HG03108 (cell line): ENCODE measurements at regions not wholly inside any gene's neighbourhood (a gene's known extent, or its start where the extent isn't known, plus 50 kb on each side); places are given as distances from the start of the nearest gene placed in this dataset.

ENCODE experiments used
- ATAC-seq: cut with Tn5 transposase; IDR thresholded peaks from one replicate; pipeline ENCODE4 v1.9.1; 2021; ENCODE audit warnings: moderate library complexity; ENCODE audit not compliant: unreplicated experiment

DNA sequence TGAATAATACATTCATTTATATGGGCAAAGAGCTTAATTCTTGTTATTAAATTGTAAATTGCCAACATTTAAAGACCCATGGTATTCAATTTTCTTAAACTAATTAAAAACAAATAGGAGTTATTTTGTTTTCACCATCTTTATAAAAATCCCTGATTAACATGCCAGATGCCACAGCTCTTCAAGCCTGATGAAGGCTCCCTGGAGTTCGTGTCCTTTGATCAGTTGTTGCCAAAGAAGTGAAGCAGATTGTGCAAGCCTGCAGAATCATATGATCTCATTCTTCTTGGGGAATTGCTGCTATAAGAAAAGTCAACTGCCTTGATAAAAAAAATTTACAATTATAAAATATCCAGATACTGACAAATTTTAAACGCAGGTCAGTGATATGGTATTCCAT lies 288.3 kb upstream of the PPFIA2 start:
- no peak for ATAC-seq

DNA sequence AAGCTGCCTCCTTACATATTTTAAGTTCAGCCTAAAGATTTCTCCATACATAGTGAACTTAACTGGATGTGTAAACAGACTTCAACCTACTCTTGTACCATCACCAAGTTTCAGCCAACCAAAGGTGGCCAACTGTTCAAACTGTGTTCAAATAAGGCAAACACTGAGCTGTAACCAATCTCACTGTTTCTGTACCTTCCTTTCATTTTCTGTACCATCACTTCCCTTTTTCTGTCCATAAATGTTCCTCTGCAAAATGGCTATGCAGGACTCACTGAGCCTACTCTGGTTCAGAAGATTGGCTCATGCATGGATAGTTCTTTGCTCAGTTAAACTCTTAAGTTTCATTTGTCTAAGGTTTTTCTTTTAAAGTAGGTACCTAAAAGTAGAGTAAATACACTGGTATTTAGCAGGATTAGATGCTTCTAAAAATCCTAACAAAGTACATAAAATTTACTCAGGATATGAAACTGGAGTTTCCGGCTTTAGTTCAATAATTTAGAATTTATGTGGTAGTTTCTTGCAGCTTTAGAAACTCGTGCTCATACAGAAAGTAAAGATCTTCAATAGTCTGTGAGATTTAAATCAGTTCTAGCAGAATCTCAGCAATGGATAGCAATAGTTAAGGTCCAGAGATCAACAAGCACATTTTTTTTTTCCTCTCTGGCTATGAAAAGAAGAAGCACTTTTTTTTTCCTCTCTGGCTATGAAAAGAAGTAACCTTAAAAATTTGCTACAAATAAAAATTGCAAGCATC lies 282.0 kb upstream of the PPFIA2 start:
- ATAC-seq, result no peak

DNA sequence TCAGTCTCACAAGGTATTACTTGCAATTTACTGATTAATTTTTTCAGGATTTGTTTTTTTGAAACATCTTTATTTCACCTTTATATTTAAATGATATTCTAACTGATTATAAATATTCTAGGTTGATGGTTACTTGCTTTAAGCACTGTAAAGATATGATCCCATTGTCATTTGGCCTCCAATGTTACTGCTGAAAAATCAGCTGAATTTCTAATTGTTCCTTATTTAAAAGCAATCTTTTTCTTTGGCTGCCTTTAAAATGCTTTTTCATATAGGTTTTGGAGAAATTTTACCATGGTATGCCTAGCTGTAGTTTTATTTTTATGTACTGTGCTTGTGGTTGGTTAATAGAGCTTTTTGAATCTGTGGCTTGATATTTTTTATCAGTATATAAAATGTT lies 275.6 kb upstream of the PPFIA2 start:
- no peak for ATAC-seq

DNA sequence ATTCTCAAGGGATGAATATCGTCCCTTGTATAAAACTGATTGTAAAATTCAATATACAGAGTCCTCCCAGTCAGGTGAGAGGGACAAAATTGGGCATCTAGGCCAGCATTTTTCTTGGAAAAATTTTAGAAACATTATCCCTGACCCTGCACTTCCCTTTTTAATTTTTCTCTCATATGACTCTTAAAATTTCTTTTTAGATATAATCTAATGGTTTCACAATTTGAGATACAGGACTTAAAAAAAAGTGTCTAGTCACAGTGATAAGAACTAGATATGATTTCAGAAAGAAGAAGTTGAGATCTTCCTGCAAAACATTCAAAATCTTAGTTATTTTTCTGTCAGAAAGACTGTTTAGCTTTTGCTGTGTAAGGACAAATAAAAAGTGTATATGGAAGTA lies 270.8 kb upstream of the PPFIA2 start:
- no peak for ATAC-seq

DNA sequence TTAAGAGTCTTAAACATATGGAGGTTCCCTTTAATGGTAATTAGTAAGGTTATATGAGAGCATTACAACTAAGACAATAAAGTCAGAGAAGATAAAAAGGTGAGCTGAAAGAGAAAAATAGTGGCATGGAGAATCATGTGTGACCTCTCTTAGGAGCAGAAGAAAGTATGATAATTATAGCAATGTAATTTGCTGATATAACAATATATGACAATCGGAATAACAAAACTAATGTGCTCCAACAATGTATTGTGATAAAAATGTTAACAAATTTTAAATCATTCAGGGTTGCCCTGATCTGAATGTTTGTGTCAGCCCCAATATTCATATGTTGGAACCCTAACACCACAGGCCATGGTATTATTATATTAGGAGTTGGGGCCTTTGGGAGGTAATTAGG lies 269.6 kb upstream of the PPFIA2 start:
- no peak for ATAC-seq

DNA sequence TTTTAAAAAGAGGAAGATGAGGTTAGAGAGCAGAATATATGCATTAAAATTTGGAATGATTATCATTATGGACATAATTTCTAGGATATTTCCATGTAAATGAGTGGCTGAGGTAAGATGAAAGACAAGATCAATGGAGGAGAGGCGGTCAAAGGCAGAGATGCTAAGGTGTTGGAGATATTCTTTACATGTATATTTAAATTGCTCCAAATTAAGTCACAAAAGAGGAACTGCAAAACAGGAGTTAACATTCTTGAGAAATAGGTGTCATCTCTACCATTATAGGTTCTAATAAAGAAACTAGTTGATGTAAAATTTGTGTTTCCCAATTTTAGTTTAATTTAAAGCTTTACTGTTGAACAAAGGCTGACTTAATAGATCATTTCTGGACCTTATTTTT lies 268.5 kb upstream of the PPFIA2 start:
- no peak for ATAC-seq

DNA sequence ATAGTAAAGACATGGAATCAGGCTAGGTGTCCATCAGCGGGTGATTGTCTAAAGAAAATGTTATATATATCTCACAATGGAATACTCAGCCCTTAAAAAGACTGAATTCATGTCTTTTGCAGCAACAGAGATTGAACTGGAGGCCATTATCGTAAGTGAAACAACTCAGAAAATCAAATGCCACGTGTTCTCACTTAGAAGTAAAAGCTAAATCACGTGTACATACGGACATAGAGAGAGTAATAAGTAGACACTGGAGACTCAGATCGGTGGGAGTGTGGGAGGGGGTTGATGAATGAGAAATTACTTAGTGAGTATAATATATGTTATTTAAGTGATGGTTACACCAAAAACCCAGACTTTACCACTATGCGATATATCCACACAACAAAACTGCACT lies 266.3 kb upstream of the PPFIA2 start:
- ATAC-seq, result no peak

DNA sequence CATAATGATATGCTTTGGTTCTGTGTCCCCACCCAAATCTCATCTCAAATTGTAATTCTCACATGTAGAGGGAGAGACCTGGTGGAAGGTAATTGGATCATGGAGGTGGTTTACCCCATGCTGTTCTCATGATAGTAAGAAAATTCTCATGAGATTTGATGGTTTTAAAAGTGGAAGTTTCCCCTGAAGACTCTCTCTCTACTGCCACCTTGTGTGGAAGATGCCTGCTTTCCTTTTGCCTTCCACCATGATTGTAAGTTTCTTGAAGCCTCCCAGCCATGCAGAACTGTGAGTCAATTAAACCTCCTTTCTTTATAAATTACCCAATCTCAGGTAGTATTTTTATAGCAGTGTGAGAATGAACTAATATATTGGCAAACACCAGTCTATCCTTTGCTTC lies 260.4 kb upstream of the PPFIA2 start:
- no peak for ATAC-seq

DNA sequence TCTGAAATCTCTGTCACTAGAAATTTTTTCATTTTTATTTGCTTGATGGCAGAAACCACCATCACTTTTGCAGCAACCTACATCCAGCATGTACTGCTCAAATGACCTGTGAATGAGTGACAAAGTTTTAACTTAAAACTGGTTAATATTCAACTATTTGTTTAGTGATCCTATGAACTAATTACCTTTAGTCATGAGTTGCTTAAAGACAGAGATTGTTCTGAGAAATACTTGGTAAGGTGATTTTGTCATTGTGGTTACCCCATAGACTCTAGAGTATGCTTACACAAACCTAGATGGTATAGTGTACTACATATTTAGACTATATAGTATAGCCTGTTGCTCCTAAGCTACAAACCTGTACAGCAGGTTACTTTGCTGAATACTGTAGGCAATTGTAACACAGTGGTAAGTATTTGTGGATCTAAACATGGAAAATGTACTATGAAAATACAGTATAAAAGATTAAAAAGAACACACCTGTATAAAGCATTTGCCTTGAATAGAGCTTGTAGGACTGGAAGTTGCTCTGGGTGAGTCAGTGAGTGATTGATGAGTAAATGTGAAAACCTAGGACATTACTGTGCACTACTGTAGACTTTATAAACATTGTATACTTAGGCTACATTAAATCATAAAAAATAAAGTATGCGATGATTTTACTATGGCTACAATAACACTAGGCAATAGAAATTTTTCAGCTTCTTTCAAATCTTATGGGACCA lies 256.6 kb upstream of the PPFIA2 start:
- peak; percentile 93 for ATAC-seq

DNA sequence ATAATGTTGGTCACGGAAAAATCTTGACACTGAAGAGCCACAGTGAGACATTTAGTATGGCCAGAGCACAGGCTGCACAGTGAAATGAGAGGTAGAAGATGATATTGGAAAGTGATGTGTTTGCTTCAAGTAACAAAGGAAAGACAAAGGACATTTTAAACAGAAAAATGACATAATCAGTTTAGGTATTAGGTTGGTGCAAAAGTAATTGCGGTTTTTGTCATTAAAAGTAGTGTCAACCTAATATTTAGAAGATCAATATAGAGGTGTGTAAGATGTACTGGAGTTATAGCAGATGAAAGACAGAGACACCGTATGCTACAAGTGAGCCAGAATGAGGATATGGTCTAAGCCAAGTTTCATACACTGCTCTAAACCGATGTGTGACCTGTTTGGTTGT lies 253.0 kb upstream of the PPFIA2 start:
- no peak for ATAC-seq

DNA sequence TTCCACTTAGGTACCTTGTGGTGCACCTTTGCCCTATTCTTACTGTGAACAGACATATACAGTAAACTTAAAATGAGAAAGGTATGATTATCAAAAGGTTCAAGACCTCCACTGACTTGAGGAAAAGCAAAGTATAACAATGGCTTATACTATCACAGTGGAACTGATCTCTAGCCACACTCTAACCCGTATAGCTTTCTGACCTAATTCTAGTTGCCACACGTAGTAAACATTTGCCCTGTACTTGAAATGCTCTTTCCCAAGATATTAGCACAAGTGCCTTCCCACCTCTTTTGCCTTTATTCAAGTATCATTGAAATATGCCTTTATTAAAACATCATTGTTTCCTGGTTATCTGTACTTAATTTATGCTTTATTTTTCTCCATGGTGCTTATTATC lies 250.4 kb upstream of the PPFIA2 start:
- no peak for ATAC-seq

DNA sequence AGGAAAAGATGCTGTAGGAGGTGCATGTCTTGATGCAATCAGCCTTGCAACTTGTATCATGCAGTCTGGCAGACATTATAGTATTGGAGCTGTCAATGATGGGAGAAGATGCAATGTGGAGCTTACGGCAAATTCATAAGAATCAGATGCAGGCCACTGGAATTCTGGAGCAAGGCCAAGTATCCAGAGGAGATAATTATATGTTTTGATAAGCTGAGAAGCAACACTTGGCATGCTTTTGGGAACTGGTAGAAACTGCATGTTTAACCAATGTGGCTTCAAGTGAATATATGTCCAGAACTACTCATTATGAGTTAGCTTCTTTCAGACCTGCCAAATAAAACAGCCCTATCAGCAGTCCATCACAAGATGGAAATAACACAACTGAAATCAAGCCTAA lies 249.1 kb upstream of the PPFIA2 start:
- no peak for ATAC-seq

DNA sequence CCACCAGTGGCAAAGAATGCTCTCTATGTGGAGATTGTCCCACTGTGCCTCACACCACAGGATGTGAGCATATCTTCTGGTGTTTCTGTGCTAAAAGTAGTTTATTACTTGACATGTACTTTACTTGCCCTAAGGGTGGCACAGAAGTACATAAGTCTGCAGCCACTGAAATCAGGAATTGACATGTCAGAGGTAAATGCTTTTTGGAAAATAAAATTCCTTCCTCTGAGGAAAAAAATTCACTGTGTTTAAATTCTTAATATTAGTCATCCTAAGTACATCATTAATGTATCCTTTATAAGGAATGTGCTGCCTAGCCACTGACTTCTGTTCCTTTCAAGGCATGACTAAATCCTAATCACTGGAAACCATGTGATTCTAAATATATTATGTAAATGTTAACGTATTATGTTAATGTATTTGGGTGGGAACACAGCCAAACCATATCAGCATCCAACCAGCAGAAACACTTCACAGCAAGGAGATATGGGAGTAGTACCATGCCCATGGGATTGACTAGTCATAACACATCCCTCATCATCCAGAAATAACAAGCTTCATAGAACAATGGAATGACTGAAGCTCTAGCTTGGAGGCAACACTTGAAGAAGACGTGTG lies 239.7 kb upstream of the PPFIA2 start:
- no peak for ATAC-seq

DNA sequence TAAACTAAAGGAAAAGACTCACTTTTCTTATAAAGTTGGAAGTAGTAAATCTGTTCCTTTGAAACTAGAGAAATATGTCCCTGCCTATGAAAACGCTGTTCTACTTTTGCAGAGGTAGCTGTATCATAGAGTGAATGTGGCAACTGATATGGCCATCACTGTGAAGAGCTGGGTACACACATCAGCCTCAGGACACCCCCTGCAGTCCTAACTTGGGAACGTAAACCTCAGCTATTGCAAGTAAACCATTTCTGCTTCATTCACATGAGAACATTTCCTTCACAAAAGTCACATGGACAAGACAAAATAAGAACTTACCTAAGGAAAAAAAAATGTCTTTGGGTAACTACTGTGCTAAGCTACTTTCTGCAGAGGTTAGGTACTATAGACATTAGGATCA lies 233.3 kb upstream of the PPFIA2 start:
- ATAC-seq, result no peak

DNA sequence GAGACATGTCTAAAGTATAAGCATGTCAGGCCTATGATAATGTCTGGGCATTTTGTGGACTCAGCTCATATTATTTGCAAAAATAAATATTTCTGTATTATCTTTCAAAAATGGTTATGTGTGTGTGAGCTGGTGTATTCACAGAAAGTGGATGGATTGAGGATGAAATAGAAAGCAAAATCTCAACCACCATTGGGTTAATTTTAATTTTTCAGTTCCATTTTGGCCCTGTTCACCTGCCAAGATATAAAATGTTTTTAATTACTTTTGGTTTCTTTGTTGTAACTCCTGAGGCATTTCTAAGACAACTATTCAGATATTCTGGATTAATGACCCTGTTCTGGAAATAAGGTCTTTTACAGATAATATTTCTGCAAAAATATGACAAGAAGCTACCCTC lies 232.7 kb upstream of the PPFIA2 start:
- ATAC-seq, result no peak

DNA sequence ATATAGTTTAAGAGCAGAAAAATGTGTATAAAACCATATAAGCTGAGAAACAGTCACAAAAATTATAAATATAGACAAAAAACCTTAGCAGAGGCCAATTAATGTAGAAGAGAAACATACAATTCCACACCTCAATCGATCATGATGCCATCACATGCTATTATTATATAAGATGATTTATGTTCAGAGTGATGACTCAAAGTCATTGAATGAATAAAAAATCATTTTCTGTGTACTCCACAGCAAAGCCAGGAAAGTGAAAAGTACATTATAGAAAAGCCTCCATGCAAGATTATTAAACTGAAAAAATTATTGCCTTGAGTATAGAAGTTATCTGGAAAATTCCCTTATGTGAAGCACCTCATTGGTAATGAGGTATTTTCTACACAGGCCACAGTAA lies 229.2 kb upstream of the PPFIA2 start:
- ATAC-seq, result no peak

DNA sequence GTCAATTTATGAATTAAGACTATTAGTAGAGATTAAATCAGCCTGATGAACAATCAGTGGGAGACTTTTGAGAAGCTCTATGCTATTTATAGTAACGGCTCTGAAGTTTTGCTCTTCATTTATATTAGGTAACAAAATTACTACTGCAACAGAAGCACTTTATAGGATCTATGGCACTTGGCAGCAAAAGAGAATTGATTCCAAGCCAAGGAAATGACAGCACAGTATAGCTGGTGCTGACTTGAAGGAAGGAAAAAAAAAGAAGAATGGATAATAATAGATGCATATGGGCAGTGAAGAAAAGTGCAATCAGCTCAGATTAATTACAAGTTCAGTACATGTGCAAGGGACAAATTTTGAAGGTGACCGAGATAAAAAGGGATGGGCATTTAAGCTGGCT lies 228.2 kb upstream of the PPFIA2 start:
- no peak for ATAC-seq

DNA sequence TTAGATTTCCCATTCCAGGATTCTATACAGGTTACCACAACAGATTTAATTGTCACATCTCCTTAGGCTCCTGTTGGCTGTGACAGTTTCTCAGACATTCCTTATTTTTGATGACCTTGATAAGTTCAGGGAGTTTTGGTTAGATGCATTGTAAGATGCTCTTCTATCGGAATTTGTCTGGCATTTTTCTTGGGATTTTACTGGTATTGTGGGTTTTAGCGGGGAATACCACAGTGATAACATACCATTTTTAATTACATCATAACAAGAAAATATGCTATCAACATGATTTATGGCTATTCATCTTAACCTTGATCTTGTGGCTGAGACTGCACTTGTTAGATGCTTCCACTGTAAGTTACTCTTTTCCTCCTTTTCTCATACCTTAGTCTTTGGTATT lies 217.5 kb upstream of the PPFIA2 start:
- no peak for ATAC-seq

DNA sequence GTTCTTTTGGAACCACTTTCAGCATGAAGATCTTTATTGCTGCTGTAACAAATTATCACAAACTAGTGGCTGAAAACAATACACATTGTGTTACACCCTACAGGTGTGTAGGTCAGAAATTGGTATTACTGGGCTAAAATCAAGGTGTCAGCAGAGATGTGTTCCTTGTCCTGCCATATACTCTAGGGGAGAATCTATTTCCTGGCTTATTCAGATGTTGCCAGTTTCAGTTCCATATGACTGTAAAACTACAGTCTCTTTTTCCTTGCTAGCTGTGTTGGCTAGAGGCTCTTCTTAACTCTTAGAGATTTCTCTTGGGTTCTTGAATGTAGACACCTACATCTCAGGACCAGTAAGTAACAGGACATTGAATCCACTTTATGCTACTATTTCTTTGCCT lies 215.6 kb upstream of the PPFIA2 start:
- no peak for ATAC-seq

DNA sequence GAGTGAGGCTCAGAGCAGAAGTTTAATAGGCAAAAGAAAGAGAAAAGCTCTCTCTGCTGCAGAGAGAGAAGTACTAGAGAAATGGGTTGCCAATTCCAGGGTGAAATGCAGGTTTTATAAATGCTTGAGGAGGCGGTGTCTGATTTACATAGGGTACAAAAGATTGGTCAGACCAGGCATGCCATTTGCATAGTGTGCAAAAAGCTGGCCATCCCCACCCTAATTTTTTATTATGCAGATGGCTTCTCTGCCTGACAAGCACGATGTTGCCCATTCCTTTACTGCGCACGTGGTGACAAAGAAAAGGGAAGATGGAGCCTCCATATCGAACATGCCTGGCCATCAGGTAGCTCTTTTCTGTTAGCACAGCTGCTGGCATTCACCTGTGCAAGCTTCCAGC lies 209.3 kb upstream of the PPFIA2 start:
- no peak for ATAC-seq

DNA sequence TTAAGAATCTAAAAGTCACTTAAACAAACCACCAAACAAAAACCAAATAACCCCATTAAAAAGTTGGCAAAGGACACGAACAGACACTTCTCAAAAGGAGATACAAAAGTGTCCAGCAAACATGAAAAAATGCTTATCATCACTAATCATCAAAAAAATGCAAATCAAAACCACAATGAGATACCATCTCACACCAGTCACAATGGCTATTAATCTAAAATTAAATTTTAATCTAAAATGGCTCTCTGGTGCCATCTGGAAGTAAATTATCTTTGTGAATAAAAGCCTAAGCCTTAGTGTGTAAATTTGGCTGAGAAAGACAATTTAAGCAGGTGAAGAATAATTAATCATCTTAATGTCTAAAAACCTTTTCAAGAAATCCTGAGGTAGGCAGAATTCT lies 204.5 kb upstream of the PPFIA2 start:
- ATAC-seq, result no peak

DNA sequence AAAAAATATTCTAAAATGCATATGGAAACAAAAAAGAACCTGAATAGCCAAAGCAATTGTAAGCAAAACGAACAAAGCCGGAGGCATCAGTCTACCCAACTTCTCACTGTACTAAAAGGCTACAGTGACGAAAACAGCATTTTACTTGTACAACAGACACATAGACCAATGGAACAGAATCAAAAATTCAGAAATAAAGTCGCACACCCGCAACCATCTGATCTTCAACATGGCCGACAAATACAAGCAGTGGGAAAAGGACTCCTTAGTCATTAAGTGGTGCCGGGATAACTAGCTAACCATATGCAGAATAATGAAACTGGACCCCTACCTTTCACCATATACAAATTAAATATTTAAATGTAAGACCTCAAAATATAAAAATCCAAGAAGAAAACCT lies 203.9 kb upstream of the PPFIA2 start:
- ATAC-seq, result no peak
